ENCODE measurements at regions not wholly inside any gene's neighbourhood (a gene's known extent, or its start where the extent isn't known, plus 50 kb on each side); places are given as distances from the start of the nearest gene placed in this dataset.

- no peak overlapping the region for H3K4me3 ChIP-seq (replicated peaks; ENCODE audit: low read depth, low read length)
- no peaks in the 10 kb centered on the region for H3K27me3 ChIP-seq (replicated peaks; ENCODE audit: control insufficient read depth, insufficient read depth, low read length)
- H3K36me3 ChIP-seq (ENCODE audit: control insufficient read depth, insufficient read depth, low read length), result no peaks in the 10 kb centered on the region
- TF ChIP-seq CTCF (IDR thresholded peaks at IDR 0.05; ENCODE audit: insufficient read depth, low read length, poor library complexity, severe bottlenecking), result no peak
- peak; percentile 34 for DNase-seq (ENCODE audit: extremely low read depth, insufficient read length)
Observed at GRCh38 chr6:118724211-118724610, 72.8 kb upstream of the CEP85L start.

GRCh38 chr6:118722829-118723813, 71.7 kb upstream of the CEP85L start:
- Histone ChIP-seq H3K36me3 (ENCODE audit: control insufficient read depth, insufficient read depth, low read length) (no peaks in the 10 kb centered on the region), H3K4me3 (replicated peaks; ENCODE audit: low read depth, low read length) (no peak overlapping the region), H3K27me3 (replicated peaks; ENCODE audit: control insufficient read depth, insufficient read depth, low read length) (no peaks in the 10 kb centered on the region)
- no peak for DNase-seq (ENCODE audit: extremely low read depth, insufficient read length)
- no peak for TF ChIP-seq CTCF (IDR thresholded peaks at IDR 0.05; ENCODE audit: insufficient read depth, low read length, poor library complexity, severe bottlenecking)

GRCh38 chr6:118720125-118720473, 68.7 kb upstream of the CEP85L start:
- Histone ChIP-seq H3K27me3 (replicated peaks; ENCODE audit: control insufficient read depth, insufficient read depth, low read length) (no peaks in the 10 kb centered on the region), H3K36me3 (ENCODE audit: control insufficient read depth, insufficient read depth, low read length) (no peaks in the 10 kb centered on the region), H3K4me3 (replicated peaks; ENCODE audit: low read depth, low read length) (no peak overlapping the region)
- no peak for DNase-seq (ENCODE audit: extremely low read depth, insufficient read length)
- TF ChIP-seq CTCF (IDR thresholded peaks at IDR 0.05; ENCODE audit: insufficient read depth, low read length, poor library complexity, severe bottlenecking), result no peak

GRCh38 chr6:118719351-118720124, 68.1 kb upstream of the CEP85L start:
- no peak for TF ChIP-seq CTCF (IDR thresholded peaks at IDR 0.05; ENCODE audit: insufficient read depth, low read length, poor library complexity, severe bottlenecking)
- peak; percentile 35 for DNase-seq (ENCODE audit: extremely low read depth, insufficient read length)
- no peaks in the 10 kb centered on the region for H3K27me3 ChIP-seq (replicated peaks; ENCODE audit: control insufficient read depth, insufficient read depth, low read length)
- no peak overlapping the region for H3K4me3 ChIP-seq (replicated peaks; ENCODE audit: low read depth, low read length)
- H3K36me3 ChIP-seq (ENCODE audit: control insufficient read depth, insufficient read depth, low read length), result no peaks in the 10 kb centered on the region

GRCh38 chr6:118718903-118719302, 67.5 kb upstream of the CEP85L start:
- no peak for TF ChIP-seq CTCF (IDR thresholded peaks at IDR 0.05; ENCODE audit: insufficient read depth, low read length, poor library complexity, severe bottlenecking)
- H3K4me3 ChIP-seq (replicated peaks; ENCODE audit: low read depth, low read length), result no peak overlapping the region
- no peak for DNase-seq (ENCODE audit: extremely low read depth, insufficient read length)
- no peaks in the 10 kb centered on the region for H3K27me3 ChIP-seq (replicated peaks; ENCODE audit: control insufficient read depth, insufficient read depth, low read length)
- H3K36me3 ChIP-seq (ENCODE audit: control insufficient read depth, insufficient read depth, low read length), result no peaks in the 10 kb centered on the region

Data from GM06990 (cell line).